DOHH2 (cell line): ENCODE measurements at regions not wholly inside any gene's neighbourhood (a gene's known extent, or its start where the extent isn't known, plus 50 kb on each side); places are given as distances from the start of the nearest gene placed in this dataset.
"Not testable (repeated sequence)": the region's sequence is repeated elsewhere in the genome, so short reads cannot be mapped to it uniquely, and the experiment has no call there.

Experiments used
- H3F3A ChIP-seq: fragments of 200-600 bp; sonication (generic), shearing (Covaris generic); 2 replicates; pipeline ENCODE4 v1.6.0; 2016; ENCODE audit warnings: antibody characterized with exemption, mild to moderate bottlenecking; ENCODE audit not compliant: control insufficient read depth, insufficient read depth
- H3K27ac ChIP-seq: fragments of 200-600 bp; sonication (generic); 2 replicates; pipeline ENCODE4 v1.5.1; 2014; ENCODE audit warnings: low read depth, mild to moderate bottlenecking, low read length, moderate library complexity
- H3K27me3 ChIP-seq: fragments of 200-600 bp; sonication (generic); 2 replicates; pipeline ENCODE4 v1.6.1; 2014; ENCODE audit warnings: mild to moderate bottlenecking, low read length, mixed read lengths; ENCODE audit not compliant: control insufficient read depth
- H3K36me3 ChIP-seq: fragments of 200-600 bp; sonication (generic); 2 replicates; pipeline ENCODE4 v1.6.1; 2014; ENCODE audit warnings: mild to moderate bottlenecking, low read length, moderate library complexity, mixed read lengths; ENCODE audit not compliant: control insufficient read depth
- H3K4me1 ChIP-seq: fragments of 200-600 bp; sonication (generic); 2 replicates; pipeline ENCODE4 v1.6.1; 2014; ENCODE audit warnings: mild to moderate bottlenecking, low read length, mixed read lengths; ENCODE audit not compliant: control insufficient read depth
- H3K4me2 ChIP-seq: fragments of 200-600 bp; sonication (generic); 2 replicates; pipeline ENCODE4 v1.6.0; 2014; ENCODE audit warnings: mild to moderate bottlenecking, low read length, moderate library complexity
- H3K4me3 ChIP-seq: fragments of 200-600 bp; sonication (generic); 2 replicates; pipeline ENCODE4 v1.5.1; 2014; ENCODE audit warnings: mild to moderate bottlenecking, low read length, mixed read lengths
- H3K79me2 ChIP-seq: fragments of 200-600 bp; sonication (generic); 2 replicates; pipeline ENCODE4 v1.6.1; 2014; ENCODE audit warnings: mild to moderate bottlenecking, low read length, mixed read lengths; ENCODE audit not compliant: control insufficient read depth
- H3K9me2 ChIP-seq: fragments of 200-600 bp; sonication (generic); replicated peaks from 2 replicates; pipeline ENCODE4 v1.6.1; 2014; ENCODE audit warnings: mild to moderate bottlenecking, low read length, mixed read lengths; ENCODE audit not compliant: control insufficient read depth
- H3K9me3 ChIP-seq: fragments of 200-600 bp; sonication (generic); 2 replicates; pipeline ENCODE4 v1.6.1; 2014; ENCODE audit warnings: antibody characterized with exemption, low read length, mixed read lengths; ENCODE audit not compliant: control insufficient read depth, insufficient read depth
- H4K20me1 ChIP-seq: fragments of 200-600 bp; sonication (generic); 2 replicates; pipeline ENCODE4 v1.6.0; 2014; ENCODE audit warnings: low read depth, mild to moderate bottlenecking, antibody characterized with exemption, low read length, moderate library complexity; ENCODE audit not compliant: control insufficient read depth, insufficient read depth
- EZH2phosphoT487 ChIP-seq: fragments of 200-600 bp; sonication (generic); IDR thresholded peaks from 2 replicates; pipeline ENCODE4 v1.6.1; 2017; ENCODE audit warnings: borderline replicate concordance, mild to moderate bottlenecking, antibody characterized with exemption, low read length, moderate library complexity, mixed read lengths
- TF ChIP-seq, protein P1 (sequence below): fragments of 200-600 bp; sonication (generic); IDR thresholded peaks from one replicate; pipeline ENCODE4 v1.5.1; 2014; ENCODE audit warnings: antibody characterized with exemption, mild to moderate bottlenecking, low read depth, low read length; ENCODE audit not compliant: poor library complexity, severe bottlenecking

DNA sequence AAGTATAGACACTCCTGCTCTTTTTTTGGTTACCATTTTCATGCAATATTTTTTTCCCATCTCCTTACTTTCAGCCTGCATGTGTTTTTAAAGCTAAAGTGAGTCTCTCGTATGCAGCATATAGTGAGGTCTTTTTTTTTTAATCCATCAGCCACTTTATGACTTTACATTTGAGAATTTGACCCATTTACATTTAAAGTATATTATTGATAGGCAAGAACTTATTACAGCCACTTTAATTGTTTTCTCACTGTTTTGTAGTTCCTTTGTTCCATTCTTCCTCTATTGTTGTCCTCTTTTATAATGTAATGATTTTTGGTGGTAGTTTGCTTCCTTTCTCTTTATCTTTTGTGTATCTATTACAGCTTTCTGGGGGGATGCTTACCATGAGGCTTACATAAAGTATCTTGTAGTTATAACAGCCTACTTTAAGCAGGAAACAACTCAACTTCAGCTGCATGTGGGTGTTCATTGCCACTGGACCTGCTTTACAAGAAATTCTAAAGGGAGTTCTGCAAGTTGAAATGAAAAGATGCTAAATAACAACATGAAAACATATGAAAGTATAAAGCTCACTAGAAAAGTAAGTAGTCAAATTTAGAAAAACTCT, 71.8 kb downstream of the TNFAIP3 start:
- Histone ChIP-seq H3K4me2 (no peak overlapping the region), H3K4me1 (no peaks in the 10 kb centered on the region), H3K36me3 (no peaks in the 10 kb centered on the region), H3K27ac (no peak overlapping the region), H3K9me2 (no peaks in the 10 kb centered on the region), H3K79me2 (no peaks in the 10 kb centered on the region), H3F3A (no peaks in the 10 kb centered on the region), H3K27me3 (no peaks in the 10 kb centered on the region), H3K9me3 (0 out of 2 replicates have a peak, but pooled peaks cover 4% of the 10 kb centered on the region), H3K4me3 (no peak overlapping the region), H4K20me1 (no peaks in the 10 kb centered on the region)
- TF ChIP-seq EZH2phosphoT487 = no peak
- TF ChIP-seq, protein P1, sequence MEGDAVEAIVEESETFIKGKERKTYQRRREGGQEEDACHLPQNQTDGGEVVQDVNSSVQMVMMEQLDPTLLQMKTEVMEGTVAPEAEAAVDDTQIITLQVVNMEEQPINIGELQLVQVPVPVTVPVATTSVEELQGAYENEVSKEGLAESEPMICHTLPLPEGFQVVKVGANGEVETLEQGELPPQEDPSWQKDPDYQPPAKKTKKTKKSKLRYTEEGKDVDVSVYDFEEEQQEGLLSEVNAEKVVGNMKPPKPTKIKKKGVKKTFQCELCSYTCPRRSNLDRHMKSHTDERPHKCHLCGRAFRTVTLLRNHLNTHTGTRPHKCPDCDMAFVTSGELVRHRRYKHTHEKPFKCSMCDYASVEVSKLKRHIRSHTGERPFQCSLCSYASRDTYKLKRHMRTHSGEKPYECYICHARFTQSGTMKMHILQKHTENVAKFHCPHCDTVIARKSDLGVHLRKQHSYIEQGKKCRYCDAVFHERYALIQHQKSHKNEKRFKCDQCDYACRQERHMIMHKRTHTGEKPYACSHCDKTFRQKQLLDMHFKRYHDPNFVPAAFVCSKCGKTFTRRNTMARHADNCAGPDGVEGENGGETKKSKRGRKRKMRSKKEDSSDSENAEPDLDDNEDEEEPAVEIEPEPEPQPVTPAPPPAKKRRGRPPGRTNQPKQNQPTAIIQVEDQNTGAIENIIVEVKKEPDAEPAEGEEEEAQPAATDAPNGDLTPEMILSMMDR = no peak

DNA sequence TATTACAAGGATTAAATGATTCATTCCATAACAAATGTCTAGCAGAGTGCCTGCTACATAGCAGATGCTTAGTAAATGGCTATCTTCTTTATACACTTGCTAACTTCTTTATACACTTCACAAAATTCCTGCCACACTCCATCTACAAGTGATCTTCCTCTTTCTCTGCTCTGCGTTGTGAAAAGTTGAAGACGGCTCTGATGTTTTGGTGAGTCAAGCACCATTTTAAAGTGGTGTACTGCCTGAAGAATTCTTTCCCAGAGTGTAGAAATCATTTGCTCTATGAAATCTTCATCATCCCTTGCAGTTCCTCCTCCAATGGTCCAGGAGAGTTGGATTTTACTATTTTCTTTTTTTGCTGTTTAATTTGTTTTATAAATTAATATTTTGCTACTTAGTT, 74.9 kb downstream of the TNFAIP3 start:
- no peaks in the 10 kb centered on the region for H3K4me1 ChIP-seq
- no peaks in the 10 kb centered on the region for H3K27me3 ChIP-seq

GRCh38 chr6:137942736-137943135, 75.7 kb downstream of the TNFAIP3 start:
- no peak overlapping the region for H3K4me2 ChIP-seq
- no peaks in the 10 kb centered on the region for H3K27me3 ChIP-seq
- no peaks in the 10 kb centered on the region for H3K9me2 ChIP-seq
- H3K27ac ChIP-seq = no peak overlapping the region
- H3K4me3 ChIP-seq = no peak overlapping the region
- no peaks in the 10 kb centered on the region for H3K9me3 ChIP-seq
- no peaks in the 10 kb centered on the region for H3K4me1 ChIP-seq
- no peaks in the 10 kb centered on the region for H3F3A ChIP-seq
- TF ChIP-seq, protein P1 = no peak
- TF ChIP-seq EZH2phosphoT487 = no peak
- no peaks in the 10 kb centered on the region for H3K79me2 ChIP-seq
- no peaks in the 10 kb centered on the region for H3K36me3 ChIP-seq
- H4K20me1 ChIP-seq = no peaks in the 10 kb centered on the region

More for the DNA sequence above, 74.9 kb downstream of the TNFAIP3 start:
- no peaks in the 10 kb centered on the region for H3K9me2 ChIP-seq
- no peaks in the 10 kb centered on the region for H3K9me3 ChIP-seq
- no peaks in the 10 kb centered on the region for H3F3A ChIP-seq
- H3K27ac ChIP-seq = no peak overlapping the region
- H4K20me1 ChIP-seq = no peaks in the 10 kb centered on the region
- no peak for TF ChIP-seq EZH2phosphoT487
- TF ChIP-seq, protein P1 = no peak
- no peak overlapping the region for H3K4me2 ChIP-seq
- no peaks in the 10 kb centered on the region for H3K36me3 ChIP-seq
- no peak overlapping the region for H3K4me3 ChIP-seq
- H3K79me2 ChIP-seq = no peaks in the 10 kb centered on the region

- not testable (repeated sequence) for H3K4me2 ChIP-seq, H3K36me3 ChIP-seq, H3F3A ChIP-seq, H3K27me3 ChIP-seq, H3K4me3 ChIP-seq, H4K20me1 ChIP-seq, H3K9me2 ChIP-seq, H3K79me2 ChIP-seq, H3K4me1 ChIP-seq, H3K9me3 ChIP-seq, H3K27ac ChIP-seq
Observed at GRCh38 chr6:137944381-137944780, 77.3 kb downstream of the TNFAIP3 start.
